PC-9 (cell line): ENCODE measurements at regions not wholly inside any gene's neighbourhood (a gene's known extent, or its start where the extent isn't known, plus 50 kb on each side); places are given as distances from the start of the nearest gene placed in this dataset.

Experiments used
- BruUV-seq: library from RNA; stranded (reverse); fragments of 400-500 nt; replicated peaks from 2 replicates; lab custom pipeline; 2021; lab: Mats Ljungman, UMichigan
- CTCF ChIA-PET: fragments of 300-600 bp; sonication (Branson Sonifier 250); formaldehyde crosslinking; loops from one replicate; lab custom pipeline; 2022; ENCODE audit warnings: antibody characterized with exemption; lab: Charles Lee
- POLR2A ChIA-PET: fragments of 300-600 bp; sonication (Branson Sonifier 250); formaldehyde crosslinking; loops from one replicate; lab custom pipeline; 2022; ENCODE audit warnings: antibody characterized with exemption; ENCODE audit not compliant: unreplicated experiment; lab: Charles Lee
- DNase-seq, 2 experiments: peaks; one replicate each; pipeline versions ENCODE4 v3.0.0 to v3.0.0-alpha.2; 2015 to 2022; ENCODE audit warnings: mixed read lengths in 1 of 2
- H2AFZ ChIP-seq: fragments of 200-600 bp; sonication (generic); 2 replicates; pipeline ENCODE4 v1.8.1; 2017; ENCODE audit warnings: antibody characterized with exemption
- H3F3A ChIP-seq: fragments of 200-600 bp; sonication (generic); 2 replicates; pipeline ENCODE4 v1.8.1; 2017; ENCODE audit warnings: antibody characterized with exemption, mild to moderate bottlenecking, low read depth; ENCODE audit not compliant: insufficient read depth
- H3K27ac ChIP-seq: fragments of 200-600 bp; sonication (generic); 2 replicates; pipeline ENCODE4 v1.6.1; 2016; ENCODE audit warnings: mixed run types
- H3K27me3 ChIP-seq: fragments of 200-600 bp; sonication (generic); 2 replicates; pipeline ENCODE4 v1.6.1; 2016; ENCODE audit warnings: low read depth, mixed run types; ENCODE audit not compliant: insufficient read depth
- H3K36me3 ChIP-seq: fragments of 200-600 bp; sonication (generic); 2 replicates; pipeline ENCODE4 v1.6.1; 2016; ENCODE audit warnings: low read depth, mixed run types
- H3K4me1 ChIP-seq: fragments of 200-600 bp; sonication (generic); replicated peaks from 2 replicates; pipeline ENCODE4 v1.6.1; 2016; ENCODE audit warnings: mixed run types; ENCODE audit not compliant: insufficient read depth
- H3K4me2 ChIP-seq: fragments of 200-600 bp; sonication (generic); 2 replicates; pipeline ENCODE4 v1.6.1; 2017; ENCODE audit warnings: mixed run types
- H3K4me3 ChIP-seq: fragments of 200-600 bp; sonication (generic); 2 replicates; pipeline ENCODE4 v1.6.1; 2016; ENCODE audit warnings: mixed run types
- H3K79me2 ChIP-seq: fragments of 200-600 bp; sonication (generic); 2 replicates; pipeline ENCODE4 v1.6.1; 2017; ENCODE audit warnings: low read depth, mixed run types
- H3K9me2 ChIP-seq: fragments of 200-600 bp; sonication (generic); 2 replicates; pipeline ENCODE4 v1.8.1; 2017; ENCODE audit warnings: mild to moderate bottlenecking; ENCODE audit not compliant: insufficient read depth
- H3K9me3 ChIP-seq: fragments of 200-600 bp; sonication (generic); 2 replicates; pipeline ENCODE4 v1.8.1; 2016; ENCODE audit warnings: low read depth; ENCODE audit not compliant: insufficient read depth
- H4K20me1 ChIP-seq: fragments of 200-600 bp; sonication (generic); 2 replicates; pipeline ENCODE4 v1.8.1; 2017; ENCODE audit not compliant: insufficient read depth
- CTCF ChIP-seq: fragments of 200-600 bp; sonication (generic); conservative IDR thresholded peaks from 2 replicates; pipeline ENCODE4 v1.6.1; 2017; ENCODE audit warnings: mixed run types, antibody characterized with exemption, mild to moderate bottlenecking, moderate library complexity
- EZH2 ChIP-seq: fragments of 200-600 bp; sonication (generic); IDR thresholded peaks from 2 replicates; pipeline ENCODE4 v1.8.0; 2017; ENCODE audit warnings: antibody characterized with exemption, low read depth
- intact Hi-C: fragments of 100-400 bp; cut with micrococcal nuclease; formaldehyde crosslinking; loops from one replicate; pipeline ENCODE4 v1.10.0; 2022; ENCODE audit not compliant: unreplicated experiment

- Histone ChIP-seq H3K9me2 (no peaks in the 10 kb centered on the region), H3K4me3 (no peak overlapping the region), H3K9me3 (peaks cover 6% of the 10 kb centered on the region; the same call in 1 of the 2 replicates), H3K79me2 (no peaks in the 10 kb centered on the region), H3K36me3 (no peaks in the 10 kb centered on the region), H2AFZ (no peak overlapping the region), H4K20me1 (no peaks in the 10 kb centered on the region), H3K4me2 (no peak overlapping the region), H3K27me3 (no peaks in the 10 kb centered on the region), H3K4me1 (no peaks in the 10 kb centered on the region; the same call in 1 of the 2 replicates), H3K27ac (no peak overlapping the region), H3F3A (no peaks in the 10 kb centered on the region)
- TF ChIP-seq EZH2 (no peak), CTCF (no peak)
- intact Hi-C loops = no loop called here
- BruUV-seq = no TSS peak
- no peak for DNase-seq
- CTCF ChIA-PET = interaction anchor here (0.5 to 0.6 kb wide), 2 partner anchors 15 to 60 kb away, joined by 3 to 6 read pairs; partner anchors contain the start of gene PDE5A
- POLR2A ChIA-PET = no interaction called here
These were observed 59.8 kb upstream of the PDE5A start for GRCh38 chr4:119688446-119688845.

GRCh38 chr4:119684463-119684862, 55.9 kb upstream of the PDE5A start:
- intact Hi-C loops = no loop called here
- H3K9me2 ChIP-seq = no peaks in the 10 kb centered on the region

GRCh38 chr4:119683518-119683917, 54.9 kb upstream of the PDE5A start:
- H3K27ac ChIP-seq = no peak overlapping the region
- H3F3A ChIP-seq = no peaks in the 10 kb centered on the region
- no peaks in the 10 kb centered on the region for H4K20me1 ChIP-seq
- no peaks in the 10 kb centered on the region for H3K79me2 ChIP-seq
- no TSS peak for BruUV-seq
- H3K9me3 ChIP-seq = no peaks in the 10 kb centered on the region
- ChIA-PET POLR2A (no interaction called here), CTCF (no interaction called here)
- no peak overlapping the region for H3K4me3 ChIP-seq
- H3K4me1 ChIP-seq = no peaks in the 10 kb centered on the region
- no peaks in the 10 kb centered on the region for H3K9me2 ChIP-seq
- intact Hi-C loops = no loop called here
- H2AFZ ChIP-seq = no peak overlapping the region
- no peaks in the 10 kb centered on the region for H3K27me3 ChIP-seq
- no peak overlapping the region for H3K4me2 ChIP-seq
- no peak for DNase-seq
- H3K36me3 ChIP-seq = no peaks in the 10 kb centered on the region
- TF ChIP-seq EZH2 (no peak), CTCF (no peak)

More at GRCh38 chr4:119684463-119684862, 55.9 kb upstream of the PDE5A start:
- Histone ChIP-seq H3F3A (no peaks in the 10 kb centered on the region), H2AFZ (no peak overlapping the region), H3K36me3 (no peaks in the 10 kb centered on the region), H3K4me3 (no peak overlapping the region), H3K79me2 (no peaks in the 10 kb centered on the region), H3K27me3 (no peaks in the 10 kb centered on the region), H4K20me1 (no peaks in the 10 kb centered on the region), H3K27ac (no peak overlapping the region), H3K4me1 (no peaks in the 10 kb centered on the region), H3K4me2 (no peak overlapping the region), H3K9me3 (no peaks in the 10 kb centered on the region)
- TF ChIP-seq CTCF (no peak), EZH2 (no peak)
- BruUV-seq = no TSS peak
- CTCF ChIA-PET = no interaction called here
- POLR2A ChIA-PET = no interaction called here
- no peak for DNase-seq
